ENCODE measurements at regions not wholly inside any gene's neighbourhood (a gene's known extent, or its start where the extent isn't known, plus 50 kb on each side); places are given as distances from the start of the nearest gene placed in this dataset.

GRCh38 chr6:2542858-2543218 lies 207.9 kb downstream of the MYLK4 start:
- TF ChIP-seq POLR2AphosphoS5 (IDR thresholded peaks at IDR 0.05; ENCODE audit: borderline replicate concordance, low read depth, low read length) (peak; percentile 74), EZH2 (IDR thresholded peaks at IDR 0.05) (no peak), FOXP2 (optimal IDR thresholded peaks at IDR 0.05; ENCODE audit: control extremely low read depth, extremely low read length, insufficient read depth) (peak; percentile 41)
